ENCODE measurements at regions not wholly inside any gene's neighbourhood (a gene's known extent, or its start where the extent isn't known, plus 50 kb on each side); places are given as distances from the start of the nearest gene placed in this dataset.

DNA sequence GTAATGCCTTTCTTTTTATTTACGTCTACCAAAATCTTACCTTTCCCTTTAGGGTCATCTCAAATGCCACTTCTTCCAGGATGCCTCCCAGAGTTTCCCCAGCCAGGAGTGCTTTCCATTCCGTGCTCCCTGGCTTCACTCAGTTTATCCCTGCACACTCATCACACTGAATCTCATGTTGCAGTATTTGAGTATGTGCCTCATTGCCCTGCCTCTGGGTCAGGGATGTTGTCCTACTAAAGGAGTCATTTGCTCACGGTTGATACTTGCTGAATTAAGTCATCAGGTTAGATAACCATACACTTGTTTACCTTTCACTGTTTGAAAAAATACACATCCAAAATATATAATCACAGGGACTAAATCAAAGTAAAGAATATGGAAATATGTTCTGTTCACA is 356.2 kb upstream of the GATB start:
- no peaks in the 10 kb centered on the region for H3K4me1 ChIP-seq (ENCODE audit: control insufficient read depth, low read length)
- no peaks in the 10 kb centered on the region for H3K27me3 ChIP-seq (ENCODE audit: control insufficient read depth, low read length)
- no peaks in the 10 kb centered on the region for H3K9me2 ChIP-seq (replicated peaks; ENCODE audit: control insufficient read depth, low read length)

GRCh38 chr4:152115794-152116193 is 355.0 kb upstream of the GATB start:
- no peak for TF ChIP-seq EZH2phosphoT487 (IDR thresholded peaks at IDR 0.05; ENCODE audit: borderline replicate concordance, low read length)
- no peak for TF ChIP-seq CTCF (IDR thresholded peaks at IDR 0.05; ENCODE audit: low read depth, low read length, poor library complexity, severe bottlenecking)
- Histone ChIP-seq H3K36me3 (ENCODE audit: control insufficient read depth, low read length) (no peaks in the 10 kb centered on the region), H3K9me3 (ENCODE audit: control insufficient read depth, insufficient read depth, low read length) (no peaks in the 10 kb centered on the region), H3K27me3 (ENCODE audit: control insufficient read depth, low read length) (no peaks in the 10 kb centered on the region), H3K79me2 (ENCODE audit: control insufficient read depth, low read length) (no peaks in the 10 kb centered on the region), H3K4me2 (ENCODE audit: low read length) (no peak overlapping the region), H3K9me2 (replicated peaks; ENCODE audit: control insufficient read depth, low read length) (no peaks in the 10 kb centered on the region), H3F3A (ENCODE audit: control insufficient read depth, insufficient read depth) (no peaks in the 10 kb centered on the region), H4K20me1 (ENCODE audit: control insufficient read depth, insufficient read depth, low read depth, low read length) (no peaks in the 10 kb centered on the region), H3K4me3 (ENCODE audit: low read length) (no peak overlapping the region), H3K27ac (ENCODE audit: low read depth, low read length) (no peak overlapping the region), H3K4me1 (ENCODE audit: control insufficient read depth, low read length) (no peaks in the 10 kb centered on the region)

More for the DNA sequence above, 356.2 kb upstream of the GATB start:
- Histone ChIP-seq H3K4me2 (ENCODE audit: low read length) (no peak overlapping the region), H3K4me3 (ENCODE audit: low read length) (no peak overlapping the region), H3K9me3 (ENCODE audit: control insufficient read depth, insufficient read depth, low read length) (no peaks in the 10 kb centered on the region; the same call in 1 of the 2 replicates), H3K79me2 (ENCODE audit: control insufficient read depth, low read length) (no peaks in the 10 kb centered on the region), H3F3A (ENCODE audit: control insufficient read depth, insufficient read depth) (no peaks in the 10 kb centered on the region), H4K20me1 (ENCODE audit: control insufficient read depth, insufficient read depth, low read depth, low read length) (no peaks in the 10 kb centered on the region), H3K27ac (ENCODE audit: low read depth, low read length) (no peak overlapping the region), H3K36me3 (ENCODE audit: control insufficient read depth, low read length) (no peaks in the 10 kb centered on the region)
- TF ChIP-seq EZH2phosphoT487 (IDR thresholded peaks at IDR 0.05; ENCODE audit: borderline replicate concordance, low read length) (no peak), CTCF (IDR thresholded peaks at IDR 0.05; ENCODE audit: low read depth, low read length, poor library complexity, severe bottlenecking) (no peak)

GRCh38 chr4:152115118-152115517 is 354.3 kb upstream of the GATB start:
- no peaks in the 10 kb centered on the region for H3K9me2 ChIP-seq (replicated peaks; ENCODE audit: control insufficient read depth, low read length)
- no peaks in the 10 kb centered on the region for H3F3A ChIP-seq (ENCODE audit: control insufficient read depth, insufficient read depth)
- no peaks in the 10 kb centered on the region for H3K36me3 ChIP-seq (ENCODE audit: control insufficient read depth, low read length)
- TF ChIP-seq EZH2phosphoT487 (IDR thresholded peaks at IDR 0.05; ENCODE audit: borderline replicate concordance, low read length) = no peak
- no peak for TF ChIP-seq CTCF (IDR thresholded peaks at IDR 0.05; ENCODE audit: low read depth, low read length, poor library complexity, severe bottlenecking)
- H3K27ac ChIP-seq (ENCODE audit: low read depth, low read length) = no peak overlapping the region
- no peaks in the 10 kb centered on the region for H3K9me3 ChIP-seq (ENCODE audit: control insufficient read depth, insufficient read depth, low read length)
- H3K27me3 ChIP-seq (ENCODE audit: control insufficient read depth, low read length) = no peaks in the 10 kb centered on the region
- no peaks in the 10 kb centered on the region for H3K4me1 ChIP-seq (ENCODE audit: control insufficient read depth, low read length)
- H4K20me1 ChIP-seq (ENCODE audit: control insufficient read depth, insufficient read depth, low read depth, low read length) = no peaks in the 10 kb centered on the region
- H3K79me2 ChIP-seq (ENCODE audit: control insufficient read depth, low read length) = no peaks in the 10 kb centered on the region
- H3K4me2 ChIP-seq (ENCODE audit: low read length) = no peak overlapping the region
- no peak overlapping the region for H3K4me3 ChIP-seq (ENCODE audit: low read length)

- no peak for TF ChIP-seq EZH2phosphoT487 (IDR thresholded peaks at IDR 0.05; ENCODE audit: borderline replicate concordance, low read length)
- no peaks in the 10 kb centered on the region for H4K20me1 ChIP-seq (ENCODE audit: control insufficient read depth, insufficient read depth, low read depth, low read length)
- H3K4me2 ChIP-seq (ENCODE audit: low read length) = no peak overlapping the region
- no peaks in the 10 kb centered on the region for H3F3A ChIP-seq (ENCODE audit: control insufficient read depth, insufficient read depth)
- no peaks in the 10 kb centered on the region for H3K79me2 ChIP-seq (ENCODE audit: control insufficient read depth, low read length)
- no peaks in the 10 kb centered on the region for H3K9me3 ChIP-seq (ENCODE audit: control insufficient read depth, insufficient read depth, low read length)
- H3K27ac ChIP-seq (ENCODE audit: low read depth, low read length) = no peak overlapping the region
- no peaks in the 10 kb centered on the region for H3K4me1 ChIP-seq (ENCODE audit: control insufficient read depth, low read length)
- H3K36me3 ChIP-seq (ENCODE audit: control insufficient read depth, low read length) = no peaks in the 10 kb centered on the region
- H3K4me3 ChIP-seq (ENCODE audit: low read length) = no peak overlapping the region
- no peaks in the 10 kb centered on the region for H3K27me3 ChIP-seq (ENCODE audit: control insufficient read depth, low read length)
- no peaks in the 10 kb centered on the region for H3K9me2 ChIP-seq (replicated peaks; ENCODE audit: control insufficient read depth, low read length)
These were observed 353.8 kb upstream of the GATB start for GRCh38 chr4:152114562-152114961.

Data from DOHH2 (cell line).